HepG2 (cell line): ENCODE measurements at regions not wholly inside any gene's neighbourhood (a gene's known extent, or its start where the extent isn't known, plus 50 kb on each side); places are given as distances from the start of the nearest gene placed in this dataset.

Experiments
- ADNP ChIP-seq: sonication (generic); formaldehyde crosslinking; IDR thresholded peaks from 2 replicates; pipeline ENCODE4 v1.4.0; 2020; ENCODE audit warnings: missing genetic modification reagents
- AGO2 ChIP-seq: fragments of 200-400 bp; formaldehyde crosslinking; optimal IDR thresholded peaks from 2 replicates; pipeline ENCODE3; 2017; ENCODE audit warnings: mild to moderate bottlenecking, low read depth, low read length, moderate library complexity
- ATAD3A ChIP-seq: sonication (generic); formaldehyde crosslinking; IDR thresholded peaks from 2 replicates; pipeline ENCODE4 v1.4.0; 2020; ENCODE audit warnings: missing genetic modification reagents
- CHD2 ChIP-seq: IDR thresholded peaks from 2 replicates; pipeline ENCODE4 v1.6.1; 2011; ENCODE audit warnings: low read depth, low read length, improper control_type of control experiment
- HOXD1 ChIP-seq: sonication (generic); formaldehyde crosslinking; IDR thresholded peaks from 2 replicates; pipeline ENCODE4 v1.5.0; 2020; ENCODE audit warnings: missing genetic modification reagents
- JUN ChIP-seq: sonication (generic); formaldehyde crosslinking; IDR thresholded peaks from 2 replicates; pipeline ENCODE4 v1.4.0; 2020; ENCODE audit warnings: mild to moderate bottlenecking, missing genetic modification reagents
- KMT2A ChIP-seq: sonication (generic); formaldehyde crosslinking; IDR thresholded peaks from 2 replicates; pipeline ENCODE4 v1.4.0; 2020; ENCODE audit warnings: missing genetic modification reagents
- MYNN ChIP-seq: sonication (generic); formaldehyde crosslinking; IDR thresholded peaks from 2 replicates; pipeline ENCODE4 v1.4.0; 2020; ENCODE audit warnings: mild to moderate bottlenecking, low read depth, missing genetic modification reagents
- NBN ChIP-seq: fragments of 450-650 bp; conservative IDR thresholded peaks from 2 replicates; pipeline ENCODE4 v1.6.1; 2017
- NFYB ChIP-seq: sonication (generic); formaldehyde crosslinking; IDR thresholded peaks from 2 replicates; pipeline ENCODE4 v1.4.0; 2020; ENCODE audit warnings: missing genetic modification reagents
- NR2F2 ChIP-seq: IDR thresholded peaks from 2 replicates; pipeline ENCODE4 v1.6.1; 2012; ENCODE audit warnings: low read depth, inconsistent platforms, borderline replicate concordance
- SP2 ChIP-seq: sonication (generic); formaldehyde crosslinking; IDR thresholded peaks from 2 replicates; pipeline ENCODE4 v1.5.1; 2020; ENCODE audit warnings: mild to moderate bottlenecking, missing genetic modification reagents
- TEAD2 ChIP-seq: sonication (generic); formaldehyde crosslinking; IDR thresholded peaks from 2 replicates; pipeline ENCODE4 v1.9.0; 2021; ENCODE audit warnings: missing genetic modification reagents
- TMF1 ChIP-seq: sonication (generic); formaldehyde crosslinking; IDR thresholded peaks from 2 replicates; pipeline ENCODE4 v1.8.1; 2022; ENCODE audit warnings: low read depth, missing genetic modification reagents
- TSC22D2 ChIP-seq: sonication (generic); formaldehyde crosslinking; IDR thresholded peaks from 2 replicates; pipeline ENCODE4 v1.5.1; 2020; ENCODE audit warnings: missing genetic modification reagents, mild to moderate bottlenecking, borderline replicate concordance
- ZMYM3 ChIP-seq: sonication (generic); formaldehyde crosslinking; IDR thresholded peaks from 2 replicates; pipeline ENCODE4 v1.5.1; 2020; ENCODE audit warnings: mild to moderate bottlenecking, missing genetic modification reagents
- ZNF280B ChIP-seq: sonication (generic); formaldehyde crosslinking; IDR thresholded peaks from 2 replicates; pipeline ENCODE4 v1.5.0; 2020; ENCODE audit warnings: missing genetic modification reagents, mild to moderate bottlenecking, borderline replicate concordance
- ZNF292 ChIP-seq: sonication (generic); formaldehyde crosslinking; IDR thresholded peaks from 2 replicates; pipeline ENCODE4 v1.8.1; 2022; ENCODE audit warnings: mild to moderate bottlenecking, low read depth, missing genetic modification reagents, borderline replicate concordance
- ZNF343 ChIP-seq: sonication (generic); formaldehyde crosslinking; IDR thresholded peaks from 2 replicates; pipeline ENCODE4 v1.4.0; 2020; ENCODE audit warnings: mild to moderate bottlenecking, missing genetic modification reagents
- ZNF484 ChIP-seq: sonication (generic); formaldehyde crosslinking; IDR thresholded peaks from 2 replicates; pipeline ENCODE4 v1.5.1; 2020; ENCODE audit warnings: mild to moderate bottlenecking, low read depth, missing genetic modification reagents, borderline replicate concordance
- ZNF609 ChIP-seq: sonication (generic); formaldehyde crosslinking; IDR thresholded peaks from 2 replicates; pipeline ENCODE4 v1.4.0; 2020; ENCODE audit warnings: mild to moderate bottlenecking, missing genetic modification reagents, borderline replicate concordance
- ZNF704 ChIP-seq: sonication (generic); formaldehyde crosslinking; IDR thresholded peaks from 2 replicates; pipeline ENCODE4 v1.8.1; 2023; ENCODE audit warnings: mild to moderate bottlenecking, inconsistent platforms, moderate library complexity, missing genetic modification reagents, borderline replicate concordance
- ZNF792 ChIP-seq: IDR thresholded peaks from 2 replicates; pipeline ENCODE4 v1.6.1; 2016
- ZSCAN31 ChIP-seq: sonication (generic); formaldehyde crosslinking; IDR thresholded peaks from 2 replicates; pipeline ENCODE4 v1.5.0; 2020; ENCODE audit warnings: low read depth, mild to moderate bottlenecking, missing genetic modification reagents

- TF ChIP-seq AGO2 (no peak), NR2F2 (peak; percentile 95), NBN (no peak), TMF1 (CRISPR knock-in tag) (no peak), TEAD2 (CRISPR knock-in tag) (no peak), ZNF280B (CRISPR knock-in tag) (no peak), HOXD1 (no peak), ZNF609 (no peak; the same call in 1 of the 2 replicates), JUN (CRISPR knock-in tag) (no peak; the same call in 1 of the 2 replicates), ZNF343 (CRISPR knock-in tag) (no peak), ZSCAN31 (no peak), ZMYM3 (CRISPR knock-in tag) (no peak), KMT2A (CRISPR knock-in tag) (no peak), ATAD3A (CRISPR knock-in tag) (0 out of 2 replicates have a peak, but pooled peaks have one; percentile 17), MYNN (CRISPR knock-in tag) (no peak), CHD2 (no peak), ZNF704 (CRISPR knock-in tag) (no peak), SP2 (CRISPR knock-in tag) (no peak; the same call in 1 of the 2 replicates), ZNF792 (CRISPR knock-in tag) (no peak), ZNF484 (CRISPR knock-in tag) (no peak), NFYB (CRISPR knock-in tag) (no peak), TSC22D2 (CRISPR knock-in tag) (no peak), ADNP (CRISPR knock-in tag) (no peak), ZNF292 (CRISPR knock-in tag) (no peak)
Observed at GRCh38 chr2:111617299-111618225, 266.4 kb downstream of the ANAPC1 start (continued).
